Upper lobe of left lung (tissue), 6 donors: ENCODE measurements at regions not wholly inside any gene's neighbourhood (a gene's known extent, or its start where the extent isn't known, plus 50 kb on each side); places are given as distances from the start of the nearest gene placed in this dataset.

Experiments used
- ATAC-seq, 2 donors: fragments of 200-7000 bp; cut with Tn5 transposase; one replicate each; pipeline ENCODE4 v1.9.1; 2022; ENCODE audit warnings: mild to moderate bottlenecking in 2 of 2, moderate library complexity in 2 of 2; ENCODE audit not compliant: low FRiP score in 2 of 2
- DNase-seq, 2 donors: peaks; one replicate each; pipeline ENCODE4 v3.0.0-alpha.2; 2019 to 2020
- H3K27ac ChIP-seq, 4 donors: fragments of 200-600 bp; sonication (generic); one replicate each; pipeline ENCODE4 v1.5.1; 2016 to 2019
- H3K27me3 ChIP-seq, 4 donors: fragments of 200-600 bp; sonication (generic); one replicate each; pipeline ENCODE4 v1.5.1; 2017 to 2019
- H3K36me3 ChIP-seq, 4 donors: fragments of 200-600 bp; sonication (generic); one replicate each; pipeline ENCODE4 v1.5.1; 2016 to 2019
- H3K4me1 ChIP-seq, 4 donors: fragments of 200-600 bp; sonication (generic); one replicate each; pipeline ENCODE4 v1.5.1; 2018 to 2019
- H3K4me3 ChIP-seq, 4 donors: fragments of 200-600 bp; sonication (generic); one replicate each; pipeline ENCODE4 v1.5.1; 2017 to 2019; ENCODE audit warnings: mild to moderate bottlenecking in 2 of 4, moderate library complexity in 1 of 4
- H3K9me3 ChIP-seq, 4 donors: fragments of 200-600 bp; sonication (generic); one replicate each; pipeline ENCODE4 v1.5.1; 2018 to 2019
- CTCF ChIP-seq, 6 experiments: fragments of 450-650 bp in 4 of 6; fragments of 200-600 bp in 2 of 6; sonication (generic) in 2 of 6; IDR thresholded peaks; one replicate each; pipeline ENCODE4 v1.5.1; 2016 to 2019; ENCODE audit warnings: antibody characterized with exemption in 6 of 6
- EP300 ChIP-seq, 4 donors: sonication (generic); formaldehyde crosslinking; IDR thresholded peaks; one replicate each; pipeline ENCODE4 v1.5.1; 2017; ENCODE audit warnings: antibody characterized with exemption in 4 of 4, control low read depth in 2 of 4
- POLR2A ChIP-seq, 4 donors: fragments of 450-650 bp; IDR thresholded peaks; one replicate each; pipeline ENCODE4 v1.5.1; 2016 to 2017; ENCODE audit warnings: antibody characterized with exemption in 4 of 4, mild to moderate bottlenecking in 2 of 4
- POLR2AphosphoS5 ChIP-seq, 2 donors: sonication (generic); formaldehyde crosslinking; IDR thresholded peaks; one replicate each; pipeline ENCODE4 v1.5.1; 2017; ENCODE audit warnings: antibody characterized with exemption in 2 of 2
- WGBS, 2 donors: methylation state at CpG; one replicate each; pipeline ENCODE4 v1.1.5; 2017 to 2018; 5-methylcytosine and 5-hydroxymethylcytosine counted together
- donor health status: DM: no; HTN: no; CAD: no; lungs with moderate emphysema.
- donor health status: DM: no; HTN: yes; CAD: no; lungs with severe emphysema.

GRCh38 chr5:174220417-174220816, 174.9 kb downstream of the NSG2 start:
- no peak for DNase-seq
- TF ChIP-seq POLR2AphosphoS5 (IDR thresholded peaks at IDR 0.05) (no peak), CTCF (IDR thresholded peaks at IDR 0.05) (no peak), POLR2A (IDR thresholded peaks at IDR 0.05) (no peak), EP300 (IDR thresholded peaks at IDR 0.05) (no peak)
- no peaks in the 10 kb centered on the region for H3K27me3 ChIP-seq
- H3K4me3 ChIP-seq, result no peak overlapping the region
- ATAC-seq, result no peak
- 82 to 94% methylated on average over 5 of the region's 5 CpGs for WGBS, 2 donors
- no peaks in the 10 kb centered on the region for H3K36me3 ChIP-seq
- H3K27ac ChIP-seq, result no peak overlapping the region
- H3K4me1 ChIP-seq, result no peaks in the 10 kb centered on the region
- H3K9me3 ChIP-seq, result peaks cover 0 to 8% (median 7%) of the 10 kb centered on the region in 4 donors

- ATAC-seq, result no peak
- H3K4me1 ChIP-seq, result no peaks in the 10 kb centered on the region
Observed at GRCh38 chr5:174221436-174221835, 175.9 kb downstream of the NSG2 start.

DNA sequence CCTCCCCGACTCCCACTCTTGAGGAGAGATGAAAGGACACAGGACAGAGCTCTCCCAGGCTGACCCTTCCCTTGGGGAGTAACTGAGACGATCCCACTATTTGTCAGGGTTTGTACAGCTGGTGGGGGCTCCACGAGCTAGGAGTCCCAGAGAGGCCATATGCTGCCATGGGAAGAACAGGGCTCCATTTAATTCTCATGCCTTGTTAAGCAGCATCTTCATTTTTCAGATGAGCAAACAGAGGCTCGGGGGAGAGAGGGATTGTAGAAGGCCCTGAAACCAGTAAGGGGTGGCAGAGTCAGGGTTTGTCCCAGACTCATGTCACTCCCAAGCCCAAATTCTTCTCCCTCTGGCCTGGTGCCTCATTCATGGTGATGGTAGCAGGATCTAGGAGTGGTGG, 176.4 kb downstream of the NSG2 start:
- no peaks in the 10 kb centered on the region for H3K4me1 ChIP-seq
- ATAC-seq (no peak), DNase-seq (no peak)
- WGBS, 2 donors, result 74 to 78% methylated on average over 4 of the region's 4 CpGs
- H3K36me3 ChIP-seq, result no peaks in the 10 kb centered on the region
- TF ChIP-seq POLR2AphosphoS5 (IDR thresholded peaks at IDR 0.05), result no peak
- no peak for TF ChIP-seq POLR2A (IDR thresholded peaks at IDR 0.05)
- TF ChIP-seq EP300 (IDR thresholded peaks at IDR 0.05), result no peak
- no peak for TF ChIP-seq CTCF (IDR thresholded peaks at IDR 0.05)
- no peaks in the 10 kb centered on the region for H3K27me3 ChIP-seq
- no peak overlapping the region for H3K27ac ChIP-seq
- no peak overlapping the region for H3K4me3 ChIP-seq
- H3K9me3 ChIP-seq, result peaks cover 0 to 8% (median 7%) of the 10 kb centered on the region in 4 donors

More at GRCh38 chr5:174221436-174221835, 175.9 kb downstream of the NSG2 start:
- DNase-seq, result no peak
- Histone ChIP-seq H3K4me3 (no peak overlapping the region), H3K27me3 (no peaks in the 10 kb centered on the region), H3K36me3 (no peaks in the 10 kb centered on the region), H3K9me3 (peaks cover 0 to 8% (median 7%) of the 10 kb centered on the region in 4 donors), H3K27ac (no peak overlapping the region)
- TF ChIP-seq POLR2A (IDR thresholded peaks at IDR 0.05), result no peak
- TF ChIP-seq CTCF (IDR thresholded peaks at IDR 0.05), result no peak
- TF ChIP-seq POLR2AphosphoS5 (IDR thresholded peaks at IDR 0.05), result no peak
- no peak for TF ChIP-seq EP300 (IDR thresholded peaks at IDR 0.05)
- 71 to 78% methylated on average over 2 of the region's 2 CpGs for WGBS, 2 donors

DNA sequence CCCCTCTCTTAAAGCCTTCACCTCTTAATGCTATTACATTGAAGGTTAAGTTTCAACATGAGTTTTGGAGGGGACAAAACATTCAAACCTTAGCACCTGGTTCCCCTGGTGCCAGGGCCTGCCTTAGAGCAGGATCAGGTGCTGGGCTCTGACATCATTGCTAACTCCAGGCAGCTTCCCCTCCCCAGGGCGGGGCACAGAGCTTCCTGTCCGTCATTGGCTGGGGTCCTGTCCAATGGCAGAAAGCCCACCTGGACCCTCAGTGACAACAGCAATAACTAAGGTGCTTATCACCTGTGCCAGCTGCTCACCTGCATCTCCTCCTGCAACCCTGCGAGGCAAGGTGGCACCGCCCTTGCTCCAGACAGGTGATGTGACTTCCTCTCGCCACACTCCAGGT, 177.4 kb downstream of the NSG2 start:
- WGBS, 2 donors, result 82 to 87% methylated on average over 3 to 5 of the region's 5 CpGs
- peaks cover 0 to 3% (median under 1%) of the 10 kb centered on the region in 4 donors for H3K9me3 ChIP-seq
- no peaks in the 10 kb centered on the region for H3K36me3 ChIP-seq
- H3K4me3 ChIP-seq, result no peak overlapping the region
- H3K27ac ChIP-seq, result no peak overlapping the region
- no peaks in the 10 kb centered on the region for H3K4me1 ChIP-seq
- no peaks in the 10 kb centered on the region for H3K27me3 ChIP-seq
- TF ChIP-seq POLR2A (IDR thresholded peaks at IDR 0.05) (no peak), EP300 (IDR thresholded peaks at IDR 0.05) (no peak), POLR2AphosphoS5 (IDR thresholded peaks at IDR 0.05) (no peak), CTCF (IDR thresholded peaks at IDR 0.05) (no peak)
- no peak for ATAC-seq
- no peak for DNase-seq

DNA sequence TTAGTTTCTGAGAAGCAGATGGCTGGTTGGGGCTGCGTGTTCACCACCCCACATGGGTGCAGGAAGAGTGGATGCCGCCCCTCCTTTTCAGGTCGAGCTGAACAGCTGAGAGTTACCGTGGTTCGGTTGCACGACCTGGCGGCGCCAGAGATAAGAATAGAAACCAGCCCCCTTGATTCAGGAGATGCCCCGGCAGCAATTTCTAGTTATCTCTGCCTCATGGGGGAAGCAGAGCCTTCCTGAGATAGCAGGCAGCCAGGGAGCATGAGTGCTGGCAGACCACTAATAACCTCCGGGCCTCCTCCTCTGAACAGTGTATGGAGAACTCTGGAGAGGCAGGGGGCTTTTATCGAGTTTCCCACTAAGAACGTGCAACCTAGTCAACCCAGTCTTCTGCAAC, 177.8 kb downstream of the NSG2 start:
- Histone ChIP-seq H3K4me1 (no peaks in the 10 kb centered on the region), H3K27me3 (no peaks in the 10 kb centered on the region), H3K4me3 (no peak overlapping the region), H3K27ac (no peak overlapping the region), H3K9me3 (no peaks in the 10 kb centered on the region), H3K36me3 (no peaks in the 10 kb centered on the region)
- TF ChIP-seq CTCF (IDR thresholded peaks at IDR 0.05) (no peak), EP300 (IDR thresholded peaks at IDR 0.05) (no peak), POLR2AphosphoS5 (IDR thresholded peaks at IDR 0.05) (no peak), POLR2A (IDR thresholded peaks at IDR 0.05) (no peak)
- 42 to 55% methylated on average over 8 to 12 of the region's 12 CpGs for WGBS, 2 donors
- ATAC-seq, result no peak
- no peak for DNase-seq
